ENCODE measurements at regions not wholly inside any gene's neighbourhood (a gene's known extent, or its start where the extent isn't known, plus 50 kb on each side); places are given as distances from the start of the nearest gene placed in this dataset.

- no peak for TF ChIP-seq CTCF (IDR thresholded peaks at IDR 0.05; ENCODE audit: poor library complexity)
- TF ChIP-seq EZH2phosphoT487 (IDR thresholded peaks at IDR 0.05; ENCODE audit: low read depth, severe bottlenecking, unreplicated experiment), result no peak
- TF ChIP-seq EZH2 (IDR thresholded peaks at IDR 0.05; ENCODE audit: borderline replicate concordance), result no peak
Observed at GRCh38 chr16:86990451-86990850, 326.7 kb downstream of the C16orf95 start.

Measured in hepatocyte (in vitro differentiated cells).